Astrocyte (in vitro differentiated cells and primary cell): ENCODE measurements at regions not wholly inside any gene's neighbourhood (a gene's known extent, or its start where the extent isn't known, plus 50 kb on each side); places are given as distances from the start of the nearest gene placed in this dataset.

Experiments
- CTCF ChIP-seq: IDR thresholded peaks from 2 replicates; pipeline ENCODE4 v1.5.1; 2011; ENCODE audit warnings: low read depth, mild to moderate bottlenecking, inconsistent platforms, low read length, moderate library complexity; ENCODE audit not compliant: insufficient read depth
- EZH2 ChIP-seq: IDR thresholded peaks from 2 replicates; pipeline ENCODE4 v1.6.1; 2012; ENCODE audit warnings: mild to moderate bottlenecking, low read length, inconsistent platforms; ENCODE audit not compliant: insufficient read depth

DNA sequence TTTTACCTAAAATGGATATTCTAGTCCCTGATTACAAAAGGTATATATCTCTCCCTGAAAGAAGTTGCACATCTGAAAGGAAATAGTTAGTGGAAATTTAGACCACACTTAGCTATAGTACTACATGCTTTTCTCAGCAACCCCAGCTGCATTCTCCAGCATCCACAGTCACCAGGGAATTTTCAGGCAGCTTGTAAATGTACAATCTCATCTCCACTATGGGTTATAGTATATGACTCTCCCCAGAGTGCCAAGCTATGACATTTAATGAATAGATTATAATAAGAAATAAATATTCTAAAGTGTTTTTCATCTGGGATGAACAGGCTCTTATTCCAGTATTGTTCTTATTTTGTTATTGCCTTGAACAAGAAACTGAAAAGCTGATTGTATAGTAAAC lies 197.6 kb upstream of the HNRNPA3 start:
- TF ChIP-seq EZH2 (no peak), CTCF (no peak)
